HepG2 (cell line): ENCODE measurements at regions not wholly inside any gene's neighbourhood (a gene's known extent, or its start where the extent isn't known, plus 50 kb on each side); places are given as distances from the start of the nearest gene placed in this dataset.
A peak's percentile ranks its signal among the peaks of the same experiment; 100 is the strongest.

ENCODE experiments used
- ATAC-seq: fragments of 200-7000 bp; cut with Tn5 transposase; 3 replicates; pipeline ENCODE4 v1.9.1; 2020; ENCODE audit warnings: mild to moderate bottlenecking, moderate library complexity
- BruUV-seq: library from RNA; stranded (reverse); fragments of 400-500 nt; replicated peaks from 2 replicates; lab custom pipeline; 2021; lab: Mats Ljungman, UMichigan
- CTCF ChIA-PET: fragments of 300-600 bp; formaldehyde crosslinking; extraction: SDS; loops from one replicate; lab custom pipeline; 2021; ENCODE audit warnings: low total read pairs, inconsistent platforms, low intra/inter-chr PET ratio; lab: Yijun Ruan, JAX
- POLR2A ChIA-PET: fragments of 350-600 bp; sonication (Branson Sonifier 250); formaldehyde crosslinking; loops from one replicate; lab custom pipeline; 2020; ENCODE audit warnings: antibody characterized with exemption, inconsistent platforms; lab: Yijun Ruan, JAX
- DNase-seq: peaks from one replicate; pipeline ENCODE4 v3.0.0-alpha.2; 2015; ENCODE audit warnings: low spot score
- FAIRE-seq: peaks from 3 replicates; lab custom pipeline; 2011; peaks lifted over from hg19 to GRCh38; lab: Jason Lieb, UNC
- H2AFZ ChIP-seq: one replicate; pipeline ENCODE4 v1.6.1; 2011; ENCODE audit warnings: low read length, inconsistent platforms
- H3K27ac ChIP-seq: fragments of 300-600 bp; 3 replicates; pipeline ENCODE4 v1.8.0; 2011; ENCODE audit warnings: mixed run types, mild to moderate bottlenecking, mixed read lengths, low read length, inconsistent platforms; ENCODE audit not compliant: insufficient read depth; ENCODE audit errors: extremely low read length
- H3K27me3 ChIP-seq, 2 experiments: fragments of 200-600 bp in 1 of 2; 2 replicates in 1 of 2; 3 replicates in 1 of 2; pipeline versions ENCODE4 v1.6.0 to v1.8.0; 2011; ENCODE audit warnings: low read length in 2 of 2, mild to moderate bottlenecking in 2 of 2, moderate library complexity in 2 of 2, inconsistent platforms in 1 of 2; ENCODE audit not compliant: insufficient read depth in 2 of 2, control insufficient read depth in 1 of 2
- H3K36me3 ChIP-seq, 2 experiments: fragments of 200-600 bp in 1 of 2; replicated peaks in 1 of 2; 2 replicates in 1 of 2; 3 replicates in 1 of 2; pipeline versions ENCODE4 v1.5.1 to v1.8.0; 2011; ENCODE audit warnings: low read length in 2 of 2, inconsistent platforms in 1 of 2; ENCODE audit not compliant: insufficient read depth in 2 of 2, control insufficient read depth in 1 of 2
- H3K4me1 ChIP-seq: 2 replicates; pipeline ENCODE4 v1.5.1; 2012; ENCODE audit warnings: low read length, inconsistent platforms; ENCODE audit not compliant: insufficient read depth
- H3K4me2 ChIP-seq: 2 replicates; pipeline ENCODE4 v1.6.0; 2011; ENCODE audit warnings: low read depth, low read length, inconsistent platforms
- H3K4me3 ChIP-seq, 3 experiments: fragments of 200-600 bp in 1 of 3; sonication (generic), shearing (Covaris generic) in 1 of 3; replicated peaks in 1 of 3; 2 replicates each; pipeline ENCODE4 v1.5.1; 2011 to 2016; ENCODE audit warnings: low read length in 3 of 3, inconsistent platforms in 2 of 3, low read depth in 2 of 3, mild to moderate bottlenecking in 2 of 3, control low read depth in 1 of 3, mixed read lengths in 1 of 3; ENCODE audit not compliant: insufficient read depth in 1 of 3
- H3K79me2 ChIP-seq: one replicate; pipeline ENCODE4 v1.6.1; 2011; ENCODE audit warnings: low read length, inconsistent platforms; ENCODE audit not compliant: insufficient read depth
- H3K9ac ChIP-seq: 2 replicates; pipeline ENCODE4 v1.6.0; 2011; ENCODE audit warnings: mild to moderate bottlenecking, low read depth, low read length, inconsistent platforms; ENCODE audit not compliant: insufficient read depth
- H3K9me3 ChIP-seq: 2 replicates; pipeline ENCODE4 v1.5.1; 2012; ENCODE audit warnings: mild to moderate bottlenecking, low read length
- H4K20me1 ChIP-seq: 2 replicates; pipeline ENCODE4 v1.6.0; 2011; ENCODE audit warnings: inconsistent platforms, mild to moderate bottlenecking, low read length, moderate library complexity; ENCODE audit not compliant: insufficient read depth
- FOSL2 ChIP-seq: sonication (generic); formaldehyde crosslinking; IDR thresholded peaks from 2 replicates; pipeline ENCODE4 v1.4.0; 2020; ENCODE audit warnings: missing genetic modification reagents
- IRF2 ChIP-seq: IDR thresholded peaks from 2 replicates; pipeline ENCODE4 v1.6.1; 2018; ENCODE audit warnings: missing genetic modification reagents, missing compliant biosample characterization
- NFKBIZ ChIP-seq: IDR thresholded peaks from 2 replicates; pipeline ENCODE4 v1.6.1; 2018; ENCODE audit warnings: missing genetic modification reagents, missing compliant biosample characterization
- WGBS: methylation state at CpG from one replicate; pipeline ENCODE4 v1.1.6; 2017; ENCODE audit warnings: low lambda C conversion rate; 5-methylcytosine and 5-hydroxymethylcytosine counted together
- in situ Hi-C: cut with HindIII; loops from 2 replicates; pipeline ENCODE4 v1.10.0; 2017; ENCODE audit warnings: low pct_unique_long_range_greater_than_20kb; ENCODE audit not compliant: extremely low pct_ligation_motif_present
- intact Hi-C: fragments of 100-400 bp; cut with micrococcal nuclease; formaldehyde crosslinking; loops from one replicate; pipeline ENCODE4 v1.10.0; 2022; ENCODE audit not compliant: unreplicated experiment
- TF ChIP-seq, protein P1 (sequence below): sonication (generic); formaldehyde crosslinking; IDR thresholded peaks from 2 replicates; pipeline ENCODE4 v1.5.0; 2020; ENCODE audit warnings: missing genetic modification reagents

- Histone ChIP-seq H2AFZ (no peak overlapping the region), H3K36me3 (no peaks in the 10 kb centered on the region), H3K4me1 (no peaks in the 10 kb centered on the region), H3K9me3 (no peaks in the 10 kb centered on the region), H3K27me3 (no peaks in the 10 kb centered on the region), H3K4me3 (no peak overlapping the region), H3K79me2 (no peaks in the 10 kb centered on the region), H3K9ac (no peak overlapping the region), H3K4me2 (no peak overlapping the region), H4K20me1 (no peaks in the 10 kb centered on the region), H3K27ac (no peak overlapping the region)
- WGBS: 6% methylated on average over 1 of the region's 1 CpG
- POLR2A ChIA-PET: interaction anchor here (0.6 kb wide), 1 partner anchor 194 kb away, joined by 4 read pairs; no protein-coding TSS in a partner anchor
- peak; percentile 30; the same call in 1 of the 2 replicates for TF ChIP-seq FOSL2 (CRISPR knock-in tag)
- TF ChIP-seq NFKBIZ (CRISPR knock-in tag): no peak
- intact Hi-C loops: no loop called here
- DNase-seq: no peak
- CTCF ChIA-PET: no interaction called here
- in situ Hi-C loops: no loop called here
- no peak for FAIRE-seq
- no peak for ATAC-seq
- no TSS peak for BruUV-seq
Observed at GRCh38 chr9:78133751-78134150, 102.1 kb upstream of the CEP78 start.

- peak overlapping the region; percentile 8 for H2AFZ ChIP-seq
- POLR2A ChIA-PET: no interaction called here
Observed at GRCh38 chr9:78132701-78133058, 101.1 kb upstream of the GNAQ start.

More at GRCh38 chr9:78132701-78133058, 101.1 kb upstream of the GNAQ start:
- Histone ChIP-seq H3K4me1 (no peaks in the 10 kb centered on the region), H3K4me2 (peak overlapping the region; percentile 43), H3K36me3 (peaks cover 0 to 1% of the 10 kb centered on the region in 2 experiments; a peak in 1 of 5 replicates), H3K9ac (no peak overlapping the region), H4K20me1 (no peaks in the 10 kb centered on the region), H3K4me3 (peak overlapping the region; percentile 33 to 45 (median 41); a peak in 5 of 6 replicates), H3K79me2 (no peaks in the 10 kb centered on the region), H3K9me3 (no peaks in the 10 kb centered on the region), H3K27me3 (no peaks in the 10 kb centered on the region), H3K27ac (no peak overlapping the region)
- no TSS peak for BruUV-seq
- DNase-seq (no peak), FAIRE-seq (peak; percentile 30), ATAC-seq (no peak)
- intact Hi-C loops: no loop called here
- CTCF ChIA-PET: no interaction called here
- TF ChIP-seq IRF2 (CRISPR knock-in tag): peak; percentile 72; the same call in 1 of the 2 replicates
- TF ChIP-seq, protein P1, sequence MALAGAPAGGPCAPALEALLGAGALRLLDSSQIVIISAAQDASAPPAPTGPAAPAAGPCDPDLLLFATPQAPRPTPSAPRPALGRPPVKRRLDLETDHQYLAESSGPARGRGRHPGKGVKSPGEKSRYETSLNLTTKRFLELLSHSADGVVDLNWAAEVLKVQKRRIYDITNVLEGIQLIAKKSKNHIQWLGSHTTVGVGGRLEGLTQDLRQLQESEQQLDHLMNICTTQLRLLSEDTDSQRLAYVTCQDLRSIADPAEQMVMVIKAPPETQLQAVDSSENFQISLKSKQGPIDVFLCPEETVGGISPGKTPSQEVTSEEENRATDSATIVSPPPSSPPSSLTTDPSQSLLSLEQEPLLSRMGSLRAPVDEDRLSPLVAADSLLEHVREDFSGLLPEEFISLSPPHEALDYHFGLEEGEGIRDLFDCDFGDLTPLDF (CRISPR knock-in tag): no peak
- WGBS: 1% methylated on average over 2 of the region's 2 CpGs
- in situ Hi-C loops: no loop called here
